CD4-positive, alpha-beta T cell (primary cell): ENCODE measurements at regions not wholly inside any gene's neighbourhood (a gene's known extent, or its start where the extent isn't known, plus 50 kb on each side); places are given as distances from the start of the nearest gene placed in this dataset.

Source experiments
- ATAC-seq: fragments of 200-7000 bp; cut with Tn5 transposase; one replicate; pipeline ENCODE4 v1.10.0; 2022; ENCODE audit warnings: mild to moderate bottlenecking; ENCODE audit not compliant: poor library complexity
- CTCF ChIA-PET: fragments of 350-600 bp; sonication (Branson Sonifier 250); formaldehyde crosslinking; loops from one replicate; lab custom pipeline; 2021; ENCODE audit warnings: antibody characterized with exemption, inconsistent platforms; lab: Charles Lee
- POLR2A ChIA-PET: fragments of 350-600 bp; sonication (Branson Sonifier 250); formaldehyde crosslinking; loops from one replicate; lab custom pipeline; 2021; ENCODE audit warnings: antibody characterized with exemption, inconsistent platforms; lab: Charles Lee
- DNase-seq, 14 experiments: peaks; one replicate each; pipeline ENCODE4 v3.0.0-alpha.2; 2013 to 2020; ENCODE audit warnings: mixed read lengths in 2 of 14
- H3K27ac ChIP-seq, 2 donors: one replicate each; pipeline versions ENCODE4 v1.5.1 to v1.7.0; 2013; ENCODE audit warnings: low read length in 2 of 2, low read depth in 1 of 2, mild to moderate bottlenecking in 1 of 2
- H3K27me3 ChIP-seq, 2 experiments: 1 replicate in 1 of 2; 2 replicates in 1 of 2; pipeline versions ENCODE4 v1.6.1 to v1.7.0; 2013; ENCODE audit warnings: low read length in 2 of 2, control low read depth in 1 of 2, mild to moderate bottlenecking in 1 of 2, moderate library complexity in 1 of 2; ENCODE audit not compliant: insufficient read depth in 2 of 2, control insufficient read depth in 1 of 2
- H3K36me3 ChIP-seq: one replicate; pipeline ENCODE4 v1.6.1; 2013; ENCODE audit warnings: low read length, control low read depth; ENCODE audit not compliant: insufficient read depth
- H3K4me1 ChIP-seq: one replicate; pipeline ENCODE4 v1.6.1; 2013; ENCODE audit warnings: low read length, control low read depth; ENCODE audit not compliant: insufficient read depth
- H3K4me3 ChIP-seq: one replicate; pipeline ENCODE4 v1.5.1; 2013; ENCODE audit warnings: mild to moderate bottlenecking, low read length, moderate library complexity
- H3K9me3 ChIP-seq, 2 experiments: 1 replicate in 1 of 2; 2 replicates in 1 of 2; pipeline versions ENCODE4 v1.6.1 to v1.7.0; 2013; ENCODE audit warnings: low read length in 2 of 2, mild to moderate bottlenecking in 2 of 2, control low read depth in 1 of 2, moderate library complexity in 1 of 2; ENCODE audit not compliant: control insufficient read depth in 1 of 2, insufficient read depth in 1 of 2
- H3K27ac Mint-ChIP-seq: one replicate; pipeline ENCODE4 v1.8.0; 2020; ENCODE audit warnings: mixed read lengths
- H3K27me3 Mint-ChIP-seq: one replicate; pipeline ENCODE4 v1.8.0; 2021; ENCODE audit warnings: mixed read lengths
- H3K36me3 Mint-ChIP-seq: one replicate; pipeline ENCODE4 v1.8.0; 2021; ENCODE audit warnings: low read depth, mixed read lengths
- H3K4me1 Mint-ChIP-seq: one replicate; pipeline ENCODE4 v1.8.0; 2021; ENCODE audit warnings: low read depth, mixed read lengths
- H3K4me3 Mint-ChIP-seq: one replicate; pipeline ENCODE4 v1.8.0; 2020; ENCODE audit warnings: mild to moderate bottlenecking, mixed read lengths
- H3K9me3 Mint-ChIP-seq: one replicate; pipeline ENCODE4 v1.8.0; 2020; ENCODE audit warnings: mixed read lengths
- intact Hi-C, 2 experiments: fragments of 100-400 bp; cut with DNase I in 1 of 2; cut with micrococcal nuclease in 1 of 2; formaldehyde crosslinking; loops; one replicate each; pipeline versions ENCODE4 v1.15.1 to v1.9.0; 2023 to 2025; cut with DNase I, micrococcal nuclease
- TF ChIP-seq, protein P1 (sequence below): fragments of 200-600 bp; IDR thresholded peaks from one replicate; pipeline ENCODE4 v1.8.0; 2022; ENCODE audit warnings: antibody characterized with exemption, mild to moderate bottlenecking

DNA sequence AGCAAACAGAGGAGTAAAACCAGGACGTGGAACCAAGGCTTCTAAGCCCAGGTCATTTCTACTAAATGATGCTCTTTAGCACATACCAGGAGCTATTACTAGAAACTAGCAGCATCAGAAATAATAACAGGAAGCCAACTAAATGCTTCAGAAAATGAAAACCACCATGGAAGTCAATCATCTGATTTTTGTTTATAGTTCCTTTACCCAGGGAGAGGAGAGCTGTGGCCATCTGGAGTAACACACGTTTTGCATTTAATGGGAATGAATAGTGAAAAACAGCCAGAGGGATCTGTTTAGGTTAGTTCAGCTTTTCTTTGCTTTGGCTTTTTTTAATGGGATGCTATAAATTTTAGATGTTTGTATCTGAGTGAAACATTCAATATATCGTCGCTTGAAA, 250.7 kb upstream of the ARHGAP20 start:
- H3K27me3 Mint-ChIP-seq = no peaks in the 10 kb centered on the region
- TF ChIP-seq, protein P1, sequence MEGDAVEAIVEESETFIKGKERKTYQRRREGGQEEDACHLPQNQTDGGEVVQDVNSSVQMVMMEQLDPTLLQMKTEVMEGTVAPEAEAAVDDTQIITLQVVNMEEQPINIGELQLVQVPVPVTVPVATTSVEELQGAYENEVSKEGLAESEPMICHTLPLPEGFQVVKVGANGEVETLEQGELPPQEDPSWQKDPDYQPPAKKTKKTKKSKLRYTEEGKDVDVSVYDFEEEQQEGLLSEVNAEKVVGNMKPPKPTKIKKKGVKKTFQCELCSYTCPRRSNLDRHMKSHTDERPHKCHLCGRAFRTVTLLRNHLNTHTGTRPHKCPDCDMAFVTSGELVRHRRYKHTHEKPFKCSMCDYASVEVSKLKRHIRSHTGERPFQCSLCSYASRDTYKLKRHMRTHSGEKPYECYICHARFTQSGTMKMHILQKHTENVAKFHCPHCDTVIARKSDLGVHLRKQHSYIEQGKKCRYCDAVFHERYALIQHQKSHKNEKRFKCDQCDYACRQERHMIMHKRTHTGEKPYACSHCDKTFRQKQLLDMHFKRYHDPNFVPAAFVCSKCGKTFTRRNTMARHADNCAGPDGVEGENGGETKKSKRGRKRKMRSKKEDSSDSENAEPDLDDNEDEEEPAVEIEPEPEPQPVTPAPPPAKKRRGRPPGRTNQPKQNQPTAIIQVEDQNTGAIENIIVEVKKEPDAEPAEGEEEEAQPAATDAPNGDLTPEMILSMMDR = no peak
- no peak overlapping the region for H3K4me3 Mint-ChIP-seq
- no peak overlapping the region for H3K27ac Mint-ChIP-seq
- DNase-seq (no peak), ATAC-seq (no peak)
- no peaks in the 10 kb centered on the region for H3K36me3 Mint-ChIP-seq
- no peak overlapping the region for H3K27ac ChIP-seq
- H3K27me3 ChIP-seq = no peaks in the 10 kb centered on the region
- no peaks in the 10 kb centered on the region for H3K4me1 Mint-ChIP-seq
- H3K4me1 ChIP-seq = no peaks in the 10 kb centered on the region
- H3K9me3 ChIP-seq = no peaks in the 10 kb centered on the region
- intact Hi-C loops = no loop called here
- no peaks in the 10 kb centered on the region for H3K9me3 Mint-ChIP-seq
- CTCF ChIA-PET = interaction anchor here (1.4 kb wide), 1 partner anchor 14 kb away, joined by 3 read pairs; no protein-coding TSS in a partner anchor
- POLR2A ChIA-PET = interaction anchor here (0.6 kb wide), 1 partner anchor 12 kb away, joined by 3 read pairs; no protein-coding TSS in a partner anchor
- H3K4me3 ChIP-seq = no peak overlapping the region
- H3K36me3 ChIP-seq = no peaks in the 10 kb centered on the region

DNA sequence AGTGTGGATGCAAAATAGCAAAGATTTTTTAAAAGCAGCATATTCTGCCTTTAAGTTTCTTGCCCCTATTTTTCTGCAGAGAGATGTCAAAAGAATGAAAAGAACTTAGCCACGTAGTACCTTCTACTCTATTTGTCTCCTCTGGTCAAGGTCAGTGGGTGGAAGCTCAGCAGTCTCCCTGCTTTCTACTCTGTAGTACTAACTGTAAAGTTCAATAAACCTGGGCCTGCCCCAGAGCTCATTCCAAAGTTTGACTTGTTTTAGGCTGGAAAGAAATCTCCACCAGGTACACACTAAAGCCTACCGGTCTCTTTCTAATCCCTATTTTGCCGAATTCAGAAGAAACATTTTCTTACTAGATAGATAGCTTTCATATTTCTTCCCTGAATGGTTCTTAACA, 247.9 kb upstream of the ARHGAP20 start:
- Mint-ChIP-seq H3K27ac (no peak overlapping the region), H3K4me3 (no peak overlapping the region), H3K36me3 (no peaks in the 10 kb centered on the region), H3K9me3 (no peaks in the 10 kb centered on the region), H3K27me3 (no peaks in the 10 kb centered on the region), H3K4me1 (no peaks in the 10 kb centered on the region)
- no peak overlapping the region for H3K4me3 ChIP-seq
- DNase-seq (no peak), ATAC-seq (no peak)
- intact Hi-C loops = no loop called here
- no peaks in the 10 kb centered on the region for H3K36me3 ChIP-seq
- ChIA-PET CTCF (no interaction called here), POLR2A (no interaction called here)
- no peak overlapping the region for H3K27ac ChIP-seq
- no peaks in the 10 kb centered on the region for H3K4me1 ChIP-seq
- H3K9me3 ChIP-seq = no peaks in the 10 kb centered on the region
- TF ChIP-seq, protein P1 = no peak
- H3K27me3 ChIP-seq = no peaks in the 10 kb centered on the region

DNA sequence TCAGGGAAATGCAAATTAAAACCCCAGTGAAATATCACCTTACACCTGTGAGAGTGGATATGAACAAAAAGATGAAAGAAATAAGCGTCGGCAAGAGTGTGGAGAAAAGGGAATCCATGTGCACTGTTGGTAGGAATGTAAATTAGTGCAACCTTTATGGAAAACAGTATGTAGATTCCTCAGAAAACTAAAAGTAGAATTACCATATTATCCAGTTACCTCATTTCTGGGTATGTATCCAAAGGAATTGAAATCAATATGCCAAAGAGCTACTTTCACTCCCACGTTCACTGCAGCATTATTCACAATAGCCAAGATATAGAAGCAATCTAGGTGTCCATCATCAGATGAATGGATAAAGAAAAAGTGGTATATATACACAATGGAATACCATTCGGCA, 246.0 kb upstream of the ARHGAP20 start:
- DNase-seq (no peak), ATAC-seq (no peak)
- H3K36me3 ChIP-seq = no peaks in the 10 kb centered on the region
- no peak overlapping the region for H3K27ac Mint-ChIP-seq
- ChIA-PET CTCF (no interaction called here), POLR2A (no interaction called here)
- no peaks in the 10 kb centered on the region for H3K27me3 Mint-ChIP-seq
- no peaks in the 10 kb centered on the region for H3K36me3 Mint-ChIP-seq
- H3K4me3 ChIP-seq = no peak overlapping the region
- H3K4me1 ChIP-seq = no peaks in the 10 kb centered on the region
- H3K27ac ChIP-seq = no peak overlapping the region
- H3K9me3 ChIP-seq = no peaks in the 10 kb centered on the region
- intact Hi-C loops = no loop called here
- TF ChIP-seq, protein P1 = no peak
- H3K27me3 ChIP-seq = no peaks in the 10 kb centered on the region
- H3K9me3 Mint-ChIP-seq = no peaks in the 10 kb centered on the region
- no peaks in the 10 kb centered on the region for H3K4me1 Mint-ChIP-seq
- H3K4me3 Mint-ChIP-seq = no peak overlapping the region
